ENCODE measurements at regions not wholly inside any gene's neighbourhood (a gene's known extent, or its start where the extent isn't known, plus 50 kb on each side); places are given as distances from the start of the nearest gene placed in this dataset.

- H3K9ac ChIP-seq, result no peak overlapping the region
- H3K4me1 ChIP-seq (ENCODE audit: low read depth, poor library complexity, severe bottlenecking), result no peaks in the 10 kb centered on the region
- no peaks in the 10 kb centered on the region for H3K36me3 ChIP-seq (ENCODE audit: insufficient read depth)
- no peak overlapping the region for H2AFZ ChIP-seq (ENCODE audit: low read depth)
- no peaks in the 10 kb centered on the region for H3K79me2 ChIP-seq (ENCODE audit: insufficient read depth, low read depth)
- no peak for TF ChIP-seq CTCF (conservative IDR thresholded peaks at IDR 0.05; ENCODE audit: low read depth, low read length)
- H3K4me2 ChIP-seq, result no peak overlapping the region
- H3K4me3 ChIP-seq (IDR thresholded peaks at IDR 0.05; ENCODE audit: insufficient read depth, low read depth, low read length), result no peak overlapping the region
- H4K20me1 ChIP-seq (ENCODE audit: insufficient read depth), result no peaks in the 10 kb centered on the region
- H3K27me3 ChIP-seq (ENCODE audit: insufficient read depth, low read depth), result no peaks in the 10 kb centered on the region
- H3K27ac ChIP-seq, result no peak overlapping the region
Observed at GRCh38 chr3:31364188-31364587, 168.5 kb upstream of the STT3B start.

DNA sequence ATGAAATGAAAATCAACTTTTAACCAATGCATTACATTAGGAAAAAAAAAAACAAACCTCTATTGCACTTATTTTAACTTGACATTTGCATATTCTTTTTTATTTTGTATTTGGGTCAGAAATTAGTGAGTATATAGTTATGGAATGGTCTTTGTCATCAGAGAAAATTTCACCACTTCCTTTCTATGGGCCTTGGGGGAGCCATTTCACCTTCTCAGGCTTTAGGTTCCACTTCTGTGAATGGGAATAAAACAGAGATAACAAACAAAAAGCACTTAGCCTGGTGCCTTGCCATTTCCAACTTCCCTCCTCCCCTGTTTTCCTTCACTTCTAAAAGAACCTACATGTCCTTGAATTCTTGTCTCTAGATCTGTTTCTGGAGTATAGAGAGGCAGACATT, 168.0 kb upstream of the STT3B start:
- no peaks in the 10 kb centered on the region for H3K27me3 ChIP-seq (ENCODE audit: insufficient read depth, low read depth)
- no peaks in the 10 kb centered on the region for H3K79me2 ChIP-seq (ENCODE audit: insufficient read depth, low read depth)
- no peak for TF ChIP-seq CTCF (conservative IDR thresholded peaks at IDR 0.05; ENCODE audit: low read depth, low read length)
- no peak overlapping the region for H3K4me2 ChIP-seq
- H4K20me1 ChIP-seq (ENCODE audit: insufficient read depth), result no peaks in the 10 kb centered on the region
- H3K9ac ChIP-seq, result no peak overlapping the region
- no peak overlapping the region for H3K4me3 ChIP-seq (IDR thresholded peaks at IDR 0.05; ENCODE audit: insufficient read depth, low read depth, low read length)
- H3K27ac ChIP-seq, result no peak overlapping the region
- H2AFZ ChIP-seq (ENCODE audit: low read depth), result no peak overlapping the region
- H3K4me1 ChIP-seq (ENCODE audit: low read depth, poor library complexity, severe bottlenecking), result no peaks in the 10 kb centered on the region
- no peaks in the 10 kb centered on the region for H3K36me3 ChIP-seq (ENCODE audit: insufficient read depth)

DNA sequence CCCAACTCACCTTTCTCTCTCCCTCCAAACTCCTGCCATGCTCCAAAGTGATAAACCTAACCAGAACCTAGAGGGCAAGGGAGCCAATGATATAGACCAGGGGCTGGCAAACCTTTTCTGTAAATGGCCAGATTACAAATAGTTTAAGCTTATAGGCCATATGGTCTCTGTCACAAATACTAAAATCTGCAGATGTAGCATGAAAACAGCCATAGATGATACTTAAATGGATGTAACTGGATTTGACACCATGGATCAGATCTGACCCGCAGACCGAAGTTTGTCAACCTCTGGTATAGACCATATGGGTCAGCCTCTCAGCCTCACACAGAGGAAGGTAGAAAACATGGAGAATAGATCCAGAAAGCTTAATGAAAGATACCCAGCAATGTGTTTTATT, 165.2 kb upstream of the STT3B start:
- Histone ChIP-seq H3K79me2 (ENCODE audit: insufficient read depth, low read depth) (no peaks in the 10 kb centered on the region), H3K27me3 (ENCODE audit: insufficient read depth, low read depth) (no peaks in the 10 kb centered on the region), H2AFZ (ENCODE audit: low read depth) (no peak overlapping the region), H3K4me2 (no peak overlapping the region), H3K36me3 (ENCODE audit: insufficient read depth) (no peaks in the 10 kb centered on the region), H3K27ac (no peak overlapping the region), H3K4me3 (IDR thresholded peaks at IDR 0.05; ENCODE audit: insufficient read depth, low read depth, low read length) (no peak overlapping the region), H3K4me1 (ENCODE audit: low read depth, poor library complexity, severe bottlenecking) (no peaks in the 10 kb centered on the region), H4K20me1 (ENCODE audit: insufficient read depth) (no peaks in the 10 kb centered on the region), H3K9ac (no peak overlapping the region)
- TF ChIP-seq CTCF (conservative IDR thresholded peaks at IDR 0.05; ENCODE audit: low read depth, low read length), result no peak

- H3K4me2 ChIP-seq, result no peak overlapping the region
- TF ChIP-seq CTCF (conservative IDR thresholded peaks at IDR 0.05; ENCODE audit: low read depth, low read length), result no peak
- H3K36me3 ChIP-seq (ENCODE audit: insufficient read depth), result no peaks in the 10 kb centered on the region
Observed at GRCh38 chr3:31369637-31370379, 162.9 kb upstream of the STT3B start.

More at GRCh38 chr3:31369637-31370379, 162.9 kb upstream of the STT3B start:
- no peak overlapping the region for H2AFZ ChIP-seq (ENCODE audit: low read depth)
- H3K4me1 ChIP-seq (ENCODE audit: low read depth, poor library complexity, severe bottlenecking), result no peaks in the 10 kb centered on the region
- H3K9ac ChIP-seq, result no peak overlapping the region
- no peaks in the 10 kb centered on the region for H3K79me2 ChIP-seq (ENCODE audit: insufficient read depth, low read depth)
- no peaks in the 10 kb centered on the region for H3K27me3 ChIP-seq (ENCODE audit: insufficient read depth, low read depth)
- H4K20me1 ChIP-seq (ENCODE audit: insufficient read depth), result no peaks in the 10 kb centered on the region
- no peak overlapping the region for H3K4me3 ChIP-seq (IDR thresholded peaks at IDR 0.05; ENCODE audit: insufficient read depth, low read depth, low read length)
- no peak overlapping the region for H3K27ac ChIP-seq
